ENCODE measurements at regions not wholly inside any gene's neighbourhood (a gene's known extent, or its start where the extent isn't known, plus 50 kb on each side); places are given as distances from the start of the nearest gene placed in this dataset.

- Histone ChIP-seq H3K4me3 (no peak overlapping the region), H3K27me3 (no peaks in the 10 kb centered on the region), H3K9ac (no peak overlapping the region), H3K27ac (no peak overlapping the region), H3K9me3 (replicated peaks in 1 of 11) (no peaks in the 10 kb centered on the region), H3K36me3 (no peaks in the 10 kb centered on the region), H3K4me1 (no peaks in the 10 kb centered on the region), H3K4me2 (no peak overlapping the region), H4K20me1 (no peaks in the 10 kb centered on the region)
- TF ChIP-seq Cebpa-rat (IDR thresholded peaks at IDR 0.05) = no peak
Measured at GRCh38 chr3:152122851-152123250, 145.9 kb upstream of the MBNL1 start.

GRCh38 chr3:152123457-152123856, 145.3 kb upstream of the MBNL1 start:
- H3K4me2 ChIP-seq = no peak overlapping the region
- H3K4me3 ChIP-seq = no peak overlapping the region
- H3K27ac ChIP-seq = no peak overlapping the region
- H3K9me3 ChIP-seq (replicated peaks in 1 of 11) = no peaks in the 10 kb centered on the region
- H3K27me3 ChIP-seq = no peaks in the 10 kb centered on the region
- no peaks in the 10 kb centered on the region for H4K20me1 ChIP-seq
- TF ChIP-seq Cebpa-rat (IDR thresholded peaks at IDR 0.05) = no peak
- H3K36me3 ChIP-seq = no peaks in the 10 kb centered on the region
- no peaks in the 10 kb centered on the region for H3K4me1 ChIP-seq
- H3K9ac ChIP-seq = no peak overlapping the region

GRCh38 chr3:152126260-152126659, 142.5 kb upstream of the MBNL1 start:
- H3K4me3 ChIP-seq = no peak overlapping the region
- no peaks in the 10 kb centered on the region for H3K27me3 ChIP-seq
- H3K9ac ChIP-seq = no peak overlapping the region
- H3K4me1 ChIP-seq = no peaks in the 10 kb centered on the region
- H3K36me3 ChIP-seq = no peaks in the 10 kb centered on the region
- TF ChIP-seq Cebpa-rat (IDR thresholded peaks at IDR 0.05) = no peak
- no peak overlapping the region for H3K4me2 ChIP-seq
- no peaks in the 10 kb centered on the region for H4K20me1 ChIP-seq
- H3K27ac ChIP-seq = no peak overlapping the region
- no peaks in the 10 kb centered on the region for H3K9me3 ChIP-seq (replicated peaks in 1 of 11)

GRCh38 chr3:152127058-152127457, 141.7 kb upstream of the MBNL1 start:
- H3K4me1 ChIP-seq = no peaks in the 10 kb centered on the region
- no peaks in the 10 kb centered on the region for H3K9me3 ChIP-seq (replicated peaks in 1 of 11)
- H3K4me3 ChIP-seq = no peak overlapping the region
- no peaks in the 10 kb centered on the region for H3K27me3 ChIP-seq
- no peaks in the 10 kb centered on the region for H4K20me1 ChIP-seq
- no peak overlapping the region for H3K4me2 ChIP-seq
- H3K36me3 ChIP-seq = no peaks in the 10 kb centered on the region
- no peak overlapping the region for H3K27ac ChIP-seq
- no peak for TF ChIP-seq Cebpa-rat (IDR thresholded peaks at IDR 0.05)
- no peak overlapping the region for H3K9ac ChIP-seq

GRCh38 chr3:152128356-152128755, 140.4 kb upstream of the MBNL1 start:
- Histone ChIP-seq H3K27me3 (no peaks in the 10 kb centered on the region), H3K4me2 (no peak overlapping the region), H3K36me3 (no peaks in the 10 kb centered on the region), H4K20me1 (no peaks in the 10 kb centered on the region), H3K27ac (no peak overlapping the region), H3K9ac (no peak overlapping the region), H3K4me1 (no peaks in the 10 kb centered on the region), H3K9me3 (replicated peaks in 1 of 11) (no peaks in the 10 kb centered on the region), H3K4me3 (no peak overlapping the region)
- no peak for TF ChIP-seq Cebpa-rat (IDR thresholded peaks at IDR 0.05)

- no peaks in the 10 kb centered on the region for H3K27me3 ChIP-seq
- no peaks in the 10 kb centered on the region for H4K20me1 ChIP-seq
- H3K27ac ChIP-seq = no peak overlapping the region
- H3K4me3 ChIP-seq = no peak overlapping the region
- H3K9ac ChIP-seq = no peak overlapping the region
- no peak overlapping the region for H3K4me2 ChIP-seq
- H3K9me3 ChIP-seq (replicated peaks in 1 of 11) = no peaks in the 10 kb centered on the region; a peak in 2 of 22 replicates
- H3K36me3 ChIP-seq = no peaks in the 10 kb centered on the region
- H3K4me1 ChIP-seq = peaks cover 0 to 10% (median 5%) of the 10 kb centered on the region in 10 experiments; a peak in 10 of 20 replicates
- TF ChIP-seq Cebpa-rat (IDR thresholded peaks at IDR 0.05) = no peak
Measured at GRCh38 chr3:152139651-152140050, 129.1 kb upstream of the MBNL1 start.

- Histone ChIP-seq H3K36me3 (no peaks in the 10 kb centered on the region), H3K9me3 (replicated peaks in 1 of 11) (no peaks in the 10 kb centered on the region), H3K4me1 (peaks cover 0 to 10% (median 5%) of the 10 kb centered on the region in 10 experiments; a peak in 10 of 20 replicates), H3K27ac (no peak overlapping the region), H3K27me3 (no peaks in the 10 kb centered on the region), H3K4me2 (no peak overlapping the region), H3K4me3 (no peak overlapping the region), H4K20me1 (no peaks in the 10 kb centered on the region), H3K9ac (no peak overlapping the region)
- no peak for TF ChIP-seq Cebpa-rat (IDR thresholded peaks at IDR 0.05)
Measured at GRCh38 chr3:152146461-152146860, 122.3 kb upstream of the MBNL1 start.

GRCh38 chr3:152147748-152148147, 121.0 kb upstream of the MBNL1 start:
- Histone ChIP-seq H3K27me3 (no peaks in the 10 kb centered on the region), H3K9me3 (replicated peaks in 1 of 11) (peaks cover 6 to 9% (median 8%) of the 10 kb centered on the region in 11 experiments; a peak in 21 of 22 replicates), H3K4me3 (no peak overlapping the region), H4K20me1 (no peaks in the 10 kb centered on the region), H3K36me3 (no peaks in the 10 kb centered on the region), H3K4me1 (peaks cover 0 to 10% (median 5%) of the 10 kb centered on the region in 10 experiments; a peak in 10 of 20 replicates), H3K9ac (no peak overlapping the region), H3K4me2 (no peak overlapping the region), H3K27ac (no peak overlapping the region)
- TF ChIP-seq Cebpa-rat (IDR thresholded peaks at IDR 0.05) = no peak

GRCh38 chr3:152148579-152148978, 120.2 kb upstream of the MBNL1 start:
- Histone ChIP-seq H3K4me1 (peaks cover 0 to 10% (median 5%) of the 10 kb centered on the region in 10 experiments; a peak in 10 of 20 replicates), H3K9ac (no peak overlapping the region), H3K27me3 (no peaks in the 10 kb centered on the region), H3K36me3 (no peaks in the 10 kb centered on the region), H3K4me3 (no peak overlapping the region), H3K9me3 (replicated peaks in 1 of 11) (peaks cover 6 to 16% (median 9%) of the 10 kb centered on the region in 11 experiments; a peak in 21 of 22 replicates), H4K20me1 (no peaks in the 10 kb centered on the region), H3K27ac (no peak overlapping the region), H3K4me2 (no peak overlapping the region)
- TF ChIP-seq Cebpa-rat (IDR thresholded peaks at IDR 0.05) = no peak

GRCh38 chr3:152149832-152150231, 118.9 kb upstream of the MBNL1 start:
- no peak overlapping the region for H3K27ac ChIP-seq
- H3K4me2 ChIP-seq = no peak overlapping the region
- peaks cover 6 to 16% (median 9%) of the 10 kb centered on the region in 11 experiments; a peak in 21 of 22 replicates for H3K9me3 ChIP-seq (replicated peaks in 1 of 11)
- H3K9ac ChIP-seq = no peak overlapping the region
- H3K4me3 ChIP-seq = no peak overlapping the region
- no peaks in the 10 kb centered on the region for H3K27me3 ChIP-seq
- no peak for TF ChIP-seq Cebpa-rat (IDR thresholded peaks at IDR 0.05)
- no peaks in the 10 kb centered on the region for H3K4me1 ChIP-seq
- no peaks in the 10 kb centered on the region for H4K20me1 ChIP-seq
- H3K36me3 ChIP-seq = no peaks in the 10 kb centered on the region
